GM13977 (cell line): ENCODE measurements at regions not wholly inside any gene's neighbourhood (a gene's known extent, or its start where the extent isn't known, plus 50 kb on each side); places are given as distances from the start of the nearest gene placed in this dataset.
A peak's percentile ranks its signal among the peaks of the same experiment; 100 is the strongest.
"Not testable (repeated sequence)": the region's sequence is repeated elsewhere in the genome, so short reads cannot be mapped to it uniquely, and the experiment has no call there.

Experiments used
- DNase-seq: peaks from one replicate; pipeline ENCODE4 v3.0.0; 2012; ENCODE audit warnings: low spot score
- CTCF ChIP-seq: IDR thresholded peaks from 2 replicates; pipeline ENCODE4 v1.5.1; 2012; ENCODE audit warnings: mild to moderate bottlenecking, control low read depth; ENCODE audit not compliant: insufficient read depth; ENCODE audit errors: extremely low read depth, missing control alignments
- in situ Hi-C: fragments of 300-500 bp; cut with MboI; formaldehyde crosslinking; loops from one replicate; pipeline ENCODE4 v1.12.0; 2022; ENCODE audit warnings: low sequenced_read_pairs, low pct_unique_long_range_greater_than_20kb, mixed read lengths, inconsistent platforms; ENCODE audit not compliant: unreplicated experiment

GRCh38 chr12:131222329-131223139, 268.8 kb downstream of the ADGRD1 start:
- TF ChIP-seq CTCF = no peak
- peak; percentile 62 for DNase-seq
- in situ Hi-C loops = no loop called here

DNA sequence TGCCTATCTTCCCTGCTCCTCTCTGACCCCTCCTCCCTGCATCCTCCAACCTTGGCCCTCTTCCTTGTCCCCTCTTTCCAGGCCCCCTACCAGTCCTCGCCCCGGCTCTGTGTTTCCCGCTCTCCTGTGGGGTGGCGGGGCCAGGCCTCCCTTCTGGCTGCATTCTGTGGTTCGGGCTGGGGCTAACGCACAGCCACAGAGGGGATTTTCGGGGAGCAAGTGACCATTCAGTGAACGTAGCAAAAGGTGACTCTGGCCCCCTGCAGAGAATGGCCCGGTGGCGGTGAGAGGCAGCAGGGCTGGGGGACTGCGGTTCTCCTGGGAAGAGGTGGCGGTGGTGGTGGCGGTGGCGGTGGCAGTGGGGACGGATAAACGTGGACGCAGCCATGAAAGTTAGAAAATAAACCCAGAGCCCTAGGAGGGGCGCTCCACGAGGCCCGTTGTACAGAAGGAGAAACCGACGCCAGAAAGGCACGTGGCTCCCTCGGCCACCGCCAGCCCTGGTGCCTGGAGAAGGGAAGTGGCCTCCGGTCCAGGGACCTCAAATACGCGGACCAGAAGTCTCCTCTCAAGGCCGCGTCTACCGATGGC, 269.6 kb downstream of the ADGRD1 start:
- no peak for DNase-seq
- in situ Hi-C loops = no loop called here
- TF ChIP-seq CTCF = no peak

DNA sequence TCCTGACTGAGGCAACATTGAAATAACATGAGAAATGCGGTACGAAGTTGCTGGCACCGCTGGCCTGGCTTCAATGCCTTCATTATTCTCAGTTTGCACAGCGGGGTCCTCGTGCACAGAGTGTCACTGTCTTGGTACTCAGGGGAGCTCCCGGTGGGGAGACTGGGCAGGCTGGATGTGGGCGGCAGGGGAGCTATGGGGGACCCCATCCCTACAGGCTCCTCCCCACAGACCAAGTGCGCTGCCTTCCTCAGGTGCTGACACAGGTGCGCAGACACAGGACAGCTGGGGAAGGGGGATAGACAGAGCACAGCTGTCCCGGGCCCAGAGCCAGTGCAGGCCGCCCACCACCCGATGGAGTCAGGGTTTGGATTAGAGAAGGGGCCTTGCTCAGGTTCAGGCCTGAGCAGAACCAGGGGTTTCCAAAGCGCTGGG, 270.1 kb downstream of the ADGRD1 start:
- no peak for DNase-seq
- in situ Hi-C loops = no loop called here
- no peak for TF ChIP-seq CTCF

GRCh38 chr12:131224226-131225065, 270.7 kb downstream of the ADGRD1 start:
- in situ Hi-C loops = loop anchor here (5.0 kb wide), 1 partner anchor 213 kb away; no protein-coding TSS in a partner anchor
- DNase-seq = not testable (repeated sequence)

- DNase-seq = not testable (repeated sequence)
- in situ Hi-C loops = loop anchor here (5.0 kb wide), 1 partner anchor 212 kb away; no protein-coding TSS in a partner anchor
Measured at GRCh38 chr12:131225066-131225380, 271.3 kb downstream of the ADGRD1 start.

DNA sequence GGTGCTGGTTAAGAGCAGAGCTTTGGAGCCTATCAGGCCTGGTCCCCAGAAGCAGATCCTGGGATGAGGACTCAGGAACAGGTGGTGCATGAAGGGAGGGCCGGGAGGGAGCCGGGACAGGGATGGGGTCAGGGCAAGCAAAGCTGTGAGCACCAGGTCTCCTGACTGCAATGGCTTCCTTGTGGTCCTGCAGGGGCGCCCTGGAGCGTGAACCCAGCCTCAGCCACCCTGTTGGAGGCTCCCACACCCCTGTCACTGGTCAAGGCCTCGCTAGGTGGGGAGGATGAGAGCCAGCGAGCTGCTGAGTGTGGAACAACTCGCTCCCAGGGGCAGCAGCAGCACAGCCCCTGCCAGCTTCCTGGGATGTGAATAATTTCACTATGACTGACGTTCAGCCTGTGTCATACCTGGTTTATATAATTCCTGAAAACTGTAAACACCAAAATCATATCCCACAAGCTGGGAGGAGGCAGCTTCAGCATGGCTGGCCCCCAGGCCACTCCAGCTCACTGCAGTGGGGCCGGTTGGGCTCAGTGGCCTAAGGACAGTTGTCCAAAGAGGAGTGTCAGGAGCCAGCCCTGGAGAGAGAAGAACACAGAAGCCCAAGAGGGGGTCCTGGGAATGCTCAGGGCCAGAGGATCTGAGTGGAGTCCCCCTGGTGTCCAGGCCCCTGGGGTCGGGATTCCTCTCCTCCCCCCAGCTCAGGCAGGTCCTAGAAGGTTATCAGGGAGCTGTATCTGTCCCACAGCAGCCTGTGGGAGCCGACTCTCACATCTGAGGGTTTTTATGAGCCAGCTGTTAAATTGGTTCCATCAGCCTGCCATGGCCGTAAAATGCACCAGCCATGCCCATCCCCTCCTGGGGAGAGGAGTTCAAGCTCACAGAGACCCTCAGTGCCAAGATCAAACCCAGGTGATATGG, 272.9 kb downstream of the ADGRD1 start:
- no peak for TF ChIP-seq CTCF
- in situ Hi-C loops = loop anchor here (5.0 kb wide), 1 partner anchor 211 kb away; no protein-coding TSS in a partner anchor
- no peak for DNase-seq

DNA sequence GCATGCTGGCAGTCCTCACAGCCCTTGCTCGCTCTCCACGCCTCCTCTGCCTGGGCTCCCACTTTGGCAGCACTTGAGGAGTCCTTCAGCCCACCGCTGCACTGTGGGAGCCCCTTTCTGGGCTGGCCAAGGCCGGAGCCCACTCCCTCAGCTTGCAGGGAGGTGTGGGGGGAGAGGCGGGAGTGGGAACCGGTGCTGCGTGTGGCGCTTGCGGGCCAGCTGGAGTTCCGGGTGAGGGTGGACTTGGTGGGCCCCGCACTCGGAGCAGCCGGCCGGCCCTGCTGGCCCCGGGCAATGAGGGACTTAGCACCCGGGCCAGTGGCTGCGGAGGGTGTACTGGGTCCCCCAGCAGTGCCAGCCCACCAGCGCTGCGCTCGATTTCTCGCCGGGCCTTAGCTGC, 273.9 kb downstream of the ADGRD1 start:
- in situ Hi-C loops = loop anchor here (5.0 kb wide), 1 partner anchor 210 kb away; no protein-coding TSS in a partner anchor

DNA sequence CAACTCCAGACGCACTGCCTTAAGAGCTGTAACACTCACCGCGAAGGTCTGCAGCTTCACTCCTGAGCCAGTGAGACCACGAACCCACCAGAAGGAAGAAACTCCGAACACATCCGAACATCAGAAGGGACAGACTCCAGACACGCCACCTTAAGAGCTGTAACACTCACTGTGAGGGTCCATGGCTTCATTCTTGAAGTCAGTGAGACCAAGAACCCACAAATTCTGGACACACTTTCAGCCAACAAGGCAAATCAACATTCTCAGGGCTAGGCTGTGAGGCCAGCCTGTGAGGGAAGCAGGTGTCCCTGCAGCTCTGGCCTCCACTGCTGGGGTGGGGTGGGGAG, 275.3 kb downstream of the ADGRD1 start:
- in situ Hi-C loops = loop anchor here (5.0 kb wide), 1 partner anchor 208 kb away; no protein-coding TSS in a partner anchor

More for the DNA sequence above, 273.9 kb downstream of the ADGRD1 start:
- not testable (repeated sequence) for DNase-seq

More for the DNA sequence above, 275.3 kb downstream of the ADGRD1 start:
- not testable (repeated sequence) for DNase-seq
